Liver (tissue), 8 donors: ENCODE measurements at regions not wholly inside any gene's neighbourhood (a gene's known extent, or its start where the extent isn't known, plus 50 kb on each side); places are given as distances from the start of the nearest gene placed in this dataset.

Experiments used
- DNase-seq: peaks from one replicate; pipeline ENCODE4 v3.0.0-alpha.2; 2017; ENCODE audit warnings: low spot score
- H3K27ac ChIP-seq, 2 donors: one replicate each; pipeline ENCODE4 v1.7.0; 2013; ENCODE audit warnings: inconsistent platforms in 2 of 2, low read length in 2 of 2, control low read depth in 1 of 2, low read depth in 1 of 2, mild to moderate bottlenecking in 1 of 2
- H3K27me3 ChIP-seq, 4 donors: one replicate each; pipeline versions ENCODE4 v1.6.1 to v1.7.0; 2013; ENCODE audit warnings: low read length in 3 of 4, inconsistent platforms in 1 of 4, mild to moderate bottlenecking in 1 of 4, moderate library complexity in 1 of 4; ENCODE audit not compliant: control insufficient read depth in 4 of 4, insufficient read depth in 4 of 4
- H3K36me3 ChIP-seq, 4 donors: one replicate each; pipeline versions ENCODE4 v1.6.1 to v1.7.0; 2013; ENCODE audit warnings: low read length in 3 of 4, mild to moderate bottlenecking in 3 of 4, low read depth in 1 of 4, moderate library complexity in 1 of 4; ENCODE audit not compliant: control insufficient read depth in 4 of 4, insufficient read depth in 3 of 4
- H3K4me1 ChIP-seq, 4 donors: one replicate each; pipeline versions ENCODE4 v1.6.1 to v1.7.0; 2013; ENCODE audit warnings: low read length in 3 of 4, mild to moderate bottlenecking in 3 of 4, moderate library complexity in 1 of 4; ENCODE audit not compliant: control insufficient read depth in 4 of 4, insufficient read depth in 4 of 4
- H3K4me3 ChIP-seq, 3 donors: one replicate each; pipeline versions ENCODE4 v1.6.1 to v1.7.0; 2013; ENCODE audit warnings: low read length in 3 of 3, control low read depth in 1 of 3, low read depth in 1 of 3, mild to moderate bottlenecking in 1 of 3
- H3K9ac ChIP-seq, 2 donors: one replicate each; pipeline ENCODE4 v1.7.0; 2013; ENCODE audit warnings: low read length in 2 of 2, mild to moderate bottlenecking in 2 of 2, moderate library complexity in 2 of 2, control low read depth in 1 of 2, low read depth in 1 of 2
- H3K9me3 ChIP-seq, 4 donors: one replicate each; pipeline versions ENCODE4 v1.6.1 to v1.7.0; 2013; ENCODE audit warnings: low read length in 3 of 4; ENCODE audit not compliant: control insufficient read depth in 4 of 4
- FOXA2 ChIP-seq: IDR thresholded peaks from 2 replicates; pipeline ENCODE4 v1.6.1; 2016; ENCODE audit warnings: antibody characterized with exemption
- HNF4A ChIP-seq, 2 donors: conservative IDR thresholded peaks; 2 replicates each; pipeline ENCODE4 v1.6.1; 2016; ENCODE audit warnings: antibody characterized with exemption in 2 of 2, mild to moderate bottlenecking in 2 of 2
- NR2F2 ChIP-seq: IDR thresholded peaks from 2 replicates; pipeline ENCODE4 v1.6.1; 2016; ENCODE audit warnings: antibody characterized with exemption
- REST ChIP-seq: IDR thresholded peaks from 2 replicates; pipeline ENCODE4 v1.6.1; 2016; ENCODE audit warnings: antibody characterized with exemption, mild to moderate bottlenecking
- RXRA ChIP-seq, 2 donors: IDR thresholded peaks; 2 replicates each; pipeline ENCODE4 v1.6.1; 2017 to 2018; ENCODE audit warnings: antibody characterized with exemption in 2 of 2, mild to moderate bottlenecking in 1 of 2
- TAF1 ChIP-seq: conservative IDR thresholded peaks from 2 replicates; pipeline ENCODE4 v1.6.1; 2016; ENCODE audit warnings: antibody characterized with exemption, mild to moderate bottlenecking
- WGBS: extraction: QIAGEN DNeasy Blood & Tissue Kit; methylation state at CpG from one replicate; pipeline ENCODE4 v1.1.7; 2013; 5-methylcytosine and 5-hydroxymethylcytosine counted together
- TF ChIP-seq, protein P1 (sequence below): fragments of 150-350 bp; IDR thresholded peaks from 2 replicates; pipeline ENCODE4 v1.5.1; 2017; ENCODE audit warnings: improper control_type of control experiment, low read depth, low read length; ENCODE audit not compliant: missing input control
- TF ChIP-seq, protein P2 (sequence below): IDR thresholded peaks from 2 replicates; pipeline ENCODE4 v1.6.1; 2016; ENCODE audit warnings: antibody characterized with exemption
- TF ChIP-seq, protein P3 (sequence below): IDR thresholded peaks from 2 replicates; pipeline ENCODE4 v1.6.1; 2016; ENCODE audit warnings: antibody characterized with exemption
- donor health status: healthy.
- donor health status: healthy.
- donor health status: healthy.
- donor health status: healthy.
- donor health status: healthy.

DNA sequence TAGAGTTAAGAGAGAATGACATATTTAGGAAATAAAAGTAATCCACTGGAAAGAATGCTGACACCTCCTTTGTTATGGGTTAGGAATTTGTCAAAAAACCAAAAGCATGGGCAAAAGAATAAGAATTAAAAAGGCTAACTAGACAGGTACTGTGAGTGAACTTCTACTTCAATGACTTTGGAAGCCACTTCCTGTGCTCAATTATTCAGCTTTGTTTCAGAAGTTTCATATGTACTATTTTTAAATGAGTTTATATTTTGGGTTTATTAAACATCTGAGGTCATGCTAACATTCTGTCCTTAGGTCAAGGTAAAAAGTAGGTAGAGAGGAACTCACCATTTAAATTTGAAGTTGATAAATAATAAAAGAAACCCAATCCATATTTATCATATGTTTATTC lies 106.7 kb upstream of the CXorf51A start:
- no peak for DNase-seq
- no peaks in the 10 kb centered on the region for H3K27me3 ChIP-seq
- no peaks in the 10 kb centered on the region for H3K9me3 ChIP-seq
- TF ChIP-seq, protein P1, sequence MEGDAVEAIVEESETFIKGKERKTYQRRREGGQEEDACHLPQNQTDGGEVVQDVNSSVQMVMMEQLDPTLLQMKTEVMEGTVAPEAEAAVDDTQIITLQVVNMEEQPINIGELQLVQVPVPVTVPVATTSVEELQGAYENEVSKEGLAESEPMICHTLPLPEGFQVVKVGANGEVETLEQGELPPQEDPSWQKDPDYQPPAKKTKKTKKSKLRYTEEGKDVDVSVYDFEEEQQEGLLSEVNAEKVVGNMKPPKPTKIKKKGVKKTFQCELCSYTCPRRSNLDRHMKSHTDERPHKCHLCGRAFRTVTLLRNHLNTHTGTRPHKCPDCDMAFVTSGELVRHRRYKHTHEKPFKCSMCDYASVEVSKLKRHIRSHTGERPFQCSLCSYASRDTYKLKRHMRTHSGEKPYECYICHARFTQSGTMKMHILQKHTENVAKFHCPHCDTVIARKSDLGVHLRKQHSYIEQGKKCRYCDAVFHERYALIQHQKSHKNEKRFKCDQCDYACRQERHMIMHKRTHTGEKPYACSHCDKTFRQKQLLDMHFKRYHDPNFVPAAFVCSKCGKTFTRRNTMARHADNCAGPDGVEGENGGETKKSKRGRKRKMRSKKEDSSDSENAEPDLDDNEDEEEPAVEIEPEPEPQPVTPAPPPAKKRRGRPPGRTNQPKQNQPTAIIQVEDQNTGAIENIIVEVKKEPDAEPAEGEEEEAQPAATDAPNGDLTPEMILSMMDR, result no peak
- TF ChIP-seq HNF4A (conservative IDR thresholded peaks at IDR 0.05), result no peak
- TF ChIP-seq REST, result no peak
- TF ChIP-seq TAF1, result no peak
- no peak for TF ChIP-seq FOXA2
- TF ChIP-seq, protein P2, sequence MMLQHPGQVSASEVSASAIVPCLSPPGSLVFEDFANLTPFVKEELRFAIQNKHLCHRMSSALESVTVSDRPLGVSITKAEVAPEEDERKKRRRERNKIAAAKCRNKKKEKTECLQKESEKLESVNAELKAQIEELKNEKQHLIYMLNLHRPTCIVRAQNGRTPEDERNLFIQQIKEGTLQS, result no peak
- TF ChIP-seq, protein P3, sequence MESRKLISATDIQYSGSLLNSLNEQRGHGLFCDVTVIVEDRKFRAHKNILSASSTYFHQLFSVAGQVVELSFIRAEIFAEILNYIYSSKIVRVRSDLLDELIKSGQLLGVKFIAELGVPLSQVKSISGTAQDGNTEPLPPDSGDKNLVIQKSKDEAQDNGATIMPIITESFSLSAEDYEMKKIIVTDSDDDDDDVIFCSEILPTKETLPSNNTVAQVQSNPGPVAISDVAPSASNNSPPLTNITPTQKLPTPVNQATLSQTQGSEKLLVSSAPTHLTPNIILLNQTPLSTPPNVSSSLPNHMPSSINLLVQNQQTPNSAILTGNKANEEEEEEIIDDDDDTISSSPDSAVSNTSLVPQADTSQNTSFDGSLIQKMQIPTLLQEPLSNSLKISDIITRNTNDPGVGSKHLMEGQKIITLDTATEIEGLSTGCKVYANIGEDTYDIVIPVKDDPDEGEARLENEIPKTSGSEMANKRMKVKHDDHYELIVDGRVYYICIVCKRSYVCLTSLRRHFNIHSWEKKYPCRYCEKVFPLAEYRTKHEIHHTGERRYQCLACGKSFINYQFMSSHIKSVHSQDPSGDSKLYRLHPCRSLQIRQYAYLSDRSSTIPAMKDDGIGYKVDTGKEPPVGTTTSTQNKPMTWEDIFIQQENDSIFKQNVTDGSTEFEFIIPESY, result no peak
- TF ChIP-seq NR2F2, result no peak
- no peak overlapping the region for H3K4me3 ChIP-seq
- no peaks in the 10 kb centered on the region for H3K4me1 ChIP-seq
- H3K9ac ChIP-seq, result no peak overlapping the region
- no peak overlapping the region for H3K27ac ChIP-seq
- H3K36me3 ChIP-seq, result no peaks in the 10 kb centered on the region

- peaks cover 0 to 2% (median 0%) of the 10 kb centered on the region in 4 donors for H3K9me3 ChIP-seq
- TF ChIP-seq TAF1 (no peak), NR2F2 (no peak), REST (no peak), RXRA (IDR thresholded peaks at IDR 0.05) (no peak)
- WGBS, result 74% methylated on average over 8 of the region's 8 CpGs
- DNase-seq, result no peak
- H3K27me3 ChIP-seq, result no peaks in the 10 kb centered on the region
- no peak overlapping the region for H3K27ac ChIP-seq
- H3K4me3 ChIP-seq, result no peak overlapping the region
- no peaks in the 10 kb centered on the region for H3K4me1 ChIP-seq
- H3K36me3 ChIP-seq, result no peaks in the 10 kb centered on the region
- no peak overlapping the region for H3K9ac ChIP-seq
These were observed 93.1 kb upstream of the CXorf51A start for GRCh38 chrX:146907391-146908240.
